ENCODE measurements at regions not wholly inside any gene's neighbourhood (a gene's known extent, or its start where the extent isn't known, plus 50 kb on each side); places are given as distances from the start of the nearest gene placed in this dataset.

DNA sequence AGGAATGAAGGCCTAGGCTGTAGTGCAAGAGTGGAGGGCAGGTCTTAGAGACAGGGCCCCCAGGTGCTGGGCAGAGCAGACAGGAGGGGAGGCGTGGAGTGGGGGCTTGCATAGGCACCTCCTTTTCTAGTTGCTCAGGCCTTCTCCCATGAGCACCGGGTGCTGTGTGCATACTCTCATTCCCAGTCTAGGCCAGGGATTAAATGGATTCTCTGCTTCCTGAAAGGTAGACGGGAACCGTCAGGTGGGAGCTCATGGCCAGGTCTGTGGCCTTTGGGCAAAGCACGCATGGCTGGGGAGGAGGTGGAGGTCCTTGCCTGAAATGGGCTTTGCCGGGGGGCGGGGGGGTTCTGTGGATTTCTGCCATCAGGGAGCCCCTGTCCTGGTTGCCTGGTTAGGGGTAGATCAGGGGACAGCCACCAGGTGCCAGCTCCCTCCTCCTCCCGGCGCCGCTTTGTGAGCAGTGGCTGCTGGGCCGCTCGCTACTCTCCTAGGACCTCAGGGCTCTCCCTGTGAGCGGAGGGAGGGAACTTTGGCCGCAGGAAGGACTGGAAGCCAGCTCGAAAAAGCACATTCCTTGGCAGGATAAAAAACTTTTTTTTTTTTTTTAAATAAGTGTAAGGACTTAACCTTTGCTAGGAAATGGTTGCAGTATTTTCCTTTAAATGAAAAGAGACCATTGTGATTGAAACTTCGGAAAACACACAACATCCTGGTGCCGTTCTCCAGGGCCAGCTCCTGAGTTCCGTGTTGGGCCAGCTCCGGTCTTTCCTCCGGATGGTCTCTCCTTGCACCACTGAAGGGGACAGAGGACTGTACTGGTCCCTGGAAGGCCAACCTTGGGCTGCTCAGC is 82.8 kb upstream of the HAAO start:
- TF ChIP-seq POLR2A (IDR thresholded peaks at IDR 0.05; ENCODE audit: extremely low read depth, insufficient read length) (no peak), MAX (IDR thresholded peaks at IDR 0.05; ENCODE audit: low read depth, low read length) (no peak)
- TF ChIP-seq, protein P1, sequence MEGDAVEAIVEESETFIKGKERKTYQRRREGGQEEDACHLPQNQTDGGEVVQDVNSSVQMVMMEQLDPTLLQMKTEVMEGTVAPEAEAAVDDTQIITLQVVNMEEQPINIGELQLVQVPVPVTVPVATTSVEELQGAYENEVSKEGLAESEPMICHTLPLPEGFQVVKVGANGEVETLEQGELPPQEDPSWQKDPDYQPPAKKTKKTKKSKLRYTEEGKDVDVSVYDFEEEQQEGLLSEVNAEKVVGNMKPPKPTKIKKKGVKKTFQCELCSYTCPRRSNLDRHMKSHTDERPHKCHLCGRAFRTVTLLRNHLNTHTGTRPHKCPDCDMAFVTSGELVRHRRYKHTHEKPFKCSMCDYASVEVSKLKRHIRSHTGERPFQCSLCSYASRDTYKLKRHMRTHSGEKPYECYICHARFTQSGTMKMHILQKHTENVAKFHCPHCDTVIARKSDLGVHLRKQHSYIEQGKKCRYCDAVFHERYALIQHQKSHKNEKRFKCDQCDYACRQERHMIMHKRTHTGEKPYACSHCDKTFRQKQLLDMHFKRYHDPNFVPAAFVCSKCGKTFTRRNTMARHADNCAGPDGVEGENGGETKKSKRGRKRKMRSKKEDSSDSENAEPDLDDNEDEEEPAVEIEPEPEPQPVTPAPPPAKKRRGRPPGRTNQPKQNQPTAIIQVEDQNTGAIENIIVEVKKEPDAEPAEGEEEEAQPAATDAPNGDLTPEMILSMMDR (IDR thresholded peaks at IDR 0.05; ENCODE audit: low read depth, low read length): no peak
